ENCODE measurements at regions not wholly inside any gene's neighbourhood (a gene's known extent, or its start where the extent isn't known, plus 50 kb on each side); places are given as distances from the start of the nearest gene placed in this dataset.

DNA sequence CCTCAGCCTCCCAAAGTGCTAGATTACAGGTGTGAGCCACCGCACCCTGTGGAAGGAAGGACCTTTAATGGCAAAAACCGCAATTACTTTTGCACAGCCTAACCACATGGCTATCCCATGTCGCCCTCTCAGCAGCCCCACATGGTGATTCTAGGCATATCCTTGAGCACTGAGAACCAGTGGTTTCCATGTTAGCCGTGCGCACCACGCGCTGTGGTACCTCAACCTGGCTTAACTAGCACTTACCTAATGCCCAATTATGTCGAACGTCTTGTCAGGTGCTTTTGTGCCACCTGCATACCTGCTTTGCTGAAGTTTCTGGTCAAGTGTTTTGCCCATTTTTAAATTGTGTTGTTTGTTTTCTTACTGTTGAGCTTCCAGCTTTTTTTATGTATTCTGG is 697.9 kb downstream of the BRD1 start:
- TF ChIP-seq CSDC2 (CRISPR knock-in tag; IDR thresholded peaks at IDR 0.05) (no peak), ISL1 (CRISPR knock-in tag; IDR thresholded peaks at IDR 0.05) (no peak)
- TF ChIP-seq, protein P1, sequence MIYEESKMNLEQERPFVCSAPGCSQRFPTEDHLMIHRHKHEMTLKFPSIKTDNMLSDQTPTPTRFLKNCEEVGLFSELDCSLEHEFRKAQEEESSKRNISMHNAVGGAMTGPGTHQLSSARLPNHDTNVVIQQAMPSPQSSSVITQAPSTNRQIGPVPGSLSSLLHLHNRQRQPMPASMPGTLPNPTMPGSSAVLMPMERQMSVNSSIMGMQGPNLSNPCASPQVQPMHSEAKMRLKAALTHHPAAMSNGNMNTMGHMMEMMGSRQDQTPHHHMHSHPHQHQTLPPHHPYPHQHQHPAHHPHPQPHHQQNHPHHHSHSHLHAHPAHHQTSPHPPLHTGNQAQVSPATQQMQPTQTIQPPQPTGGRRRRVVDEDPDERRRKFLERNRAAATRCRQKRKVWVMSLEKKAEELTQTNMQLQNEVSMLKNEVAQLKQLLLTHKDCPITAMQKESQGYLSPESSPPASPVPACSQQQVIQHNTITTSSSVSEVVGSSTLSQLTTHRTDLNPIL (CRISPR knock-in tag; IDR thresholded peaks at IDR 0.05; ENCODE audit: low read depth): no peak

All from SK-N-SH treated with all-trans-retinoic acid at 6 μM for 48 hours (cell line).